Stimulated activated naive CD8-positive, alpha-beta T cell treated with anti-CD3 and anti-CD28 coated beads, Interleukin-15, amount 100 ng/mL, for 72 hours (primary cell): ENCODE measurements at regions not wholly inside any gene's neighbourhood (a gene's known extent, or its start where the extent isn't known, plus 50 kb on each side); places are given as distances from the start of the nearest gene placed in this dataset.
A peak's percentile ranks its signal among the peaks of the same experiment; 100 is the strongest.
"Not testable (repeated sequence)": the region's sequence is repeated elsewhere in the genome, so short reads cannot be mapped to it uniquely, and the experiment has no call there.

Source experiments
- ATAC-seq: fragments of 150-1000 bp; cut with Tn5 transposase; 2 replicates; pipeline ENCODE4 v1.10.0; 2021; ENCODE audit warnings: mild to moderate bottlenecking, moderate library complexity
- DNase-seq, 2 donors: peaks; one replicate each; pipeline ENCODE4 v3.0.0; 2021 to 2022
- H3K27ac Mint-ChIP-seq, 2 donors: one replicate each; pipeline ENCODE4 v1.8.0; 2022; ENCODE audit warnings: mild to moderate bottlenecking in 2 of 2, mixed read lengths in 2 of 2, moderate library complexity in 2 of 2
- H3K27me3 Mint-ChIP-seq: one replicate; pipeline ENCODE4 v1.8.0; 2022; ENCODE audit warnings: mixed read lengths
- H3K4me1 Mint-ChIP-seq: one replicate; pipeline ENCODE4 v1.8.0; 2022; ENCODE audit warnings: mild to moderate bottlenecking, mixed read lengths
- H3K4me3 Mint-ChIP-seq, 2 donors: one replicate each; pipeline ENCODE4 v1.8.0; 2022; ENCODE audit warnings: mild to moderate bottlenecking in 2 of 2, mixed read lengths in 2 of 2, moderate library complexity in 1 of 2
- H3K9me3 Mint-ChIP-seq, 2 donors: one replicate each; pipeline ENCODE4 v1.8.0; 2022; ENCODE audit warnings: mixed read lengths in 2 of 2

DNA sequence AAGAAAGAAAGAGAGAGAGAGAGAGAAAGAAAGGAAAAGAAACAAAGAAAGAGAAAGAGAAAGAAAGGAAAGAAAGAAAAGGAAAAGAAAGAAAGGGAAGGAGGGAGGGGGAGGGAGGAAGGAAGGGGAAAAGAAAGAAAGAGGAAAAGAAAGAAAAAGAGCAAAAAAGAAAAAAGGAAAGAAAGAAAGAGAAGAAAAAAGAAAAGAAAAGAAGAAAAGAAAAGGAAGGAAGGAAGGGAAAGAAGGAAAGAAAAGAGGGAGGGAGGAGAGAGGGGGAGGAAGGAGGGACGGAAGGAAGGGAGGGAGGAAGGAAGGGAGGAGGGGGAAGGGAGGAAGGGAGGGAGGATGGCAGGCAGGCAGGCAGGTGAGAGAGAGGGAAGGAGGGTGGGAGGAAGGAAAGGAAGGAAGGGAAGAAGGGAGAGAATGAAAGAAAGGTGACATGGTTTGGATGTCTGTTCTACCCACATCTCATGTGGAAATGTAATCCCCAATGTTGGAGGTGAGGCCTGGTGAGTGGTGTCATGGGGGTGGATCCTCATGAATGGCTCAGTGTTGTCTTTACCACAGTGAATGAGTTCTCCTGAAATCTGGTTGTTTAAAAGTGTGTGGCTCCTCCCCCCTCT is 83.0 kb upstream of the DCLK2 start:
- Mint-ChIP-seq H3K27me3 (peaks cover 12% of the 10 kb centered on the region), H3K4me3 (no peak overlapping the region), H3K4me1 (no peaks in the 10 kb centered on the region), H3K9me3 (no peaks in the 10 kb centered on the region), H3K27ac (no peak overlapping the region)
- DNase-seq (no peak), ATAC-seq (no peak)

DNA sequence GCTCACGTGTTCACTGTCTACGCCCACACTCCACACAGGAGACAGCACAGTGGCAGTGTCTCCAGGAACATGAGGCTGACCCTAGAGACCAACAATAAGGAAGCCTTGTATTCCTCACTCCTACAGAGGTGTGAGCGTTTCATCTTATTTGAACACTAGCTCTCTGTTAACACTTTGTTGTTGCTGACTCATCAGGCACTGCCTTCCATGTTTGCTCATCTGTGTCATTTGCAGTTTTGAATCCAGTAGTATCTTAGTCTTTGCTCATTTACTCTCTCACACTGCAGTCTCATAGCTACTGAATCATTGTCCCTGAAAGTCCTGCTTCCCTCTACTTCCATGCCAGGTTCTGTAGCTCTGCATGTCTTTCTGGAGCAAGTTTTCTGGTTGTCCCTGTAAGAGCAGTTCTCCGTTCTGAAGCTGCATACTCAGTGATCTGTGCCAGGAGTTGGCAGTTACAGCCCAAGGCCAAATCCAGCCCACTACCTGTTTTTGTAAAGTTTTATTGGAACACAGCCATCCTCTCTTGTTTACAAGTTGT is 80.3 kb upstream of the DCLK2 start:
- DNase-seq: no peak
- peaks cover 18% of the 10 kb centered on the region for H3K27me3 Mint-ChIP-seq
- H3K4me3 Mint-ChIP-seq: no peak overlapping the region
- H3K9me3 Mint-ChIP-seq: no peaks in the 10 kb centered on the region
- ATAC-seq: peak; percentile 33
- no peak overlapping the region for H3K27ac Mint-ChIP-seq
- H3K4me1 Mint-ChIP-seq: no peaks in the 10 kb centered on the region

DNA sequence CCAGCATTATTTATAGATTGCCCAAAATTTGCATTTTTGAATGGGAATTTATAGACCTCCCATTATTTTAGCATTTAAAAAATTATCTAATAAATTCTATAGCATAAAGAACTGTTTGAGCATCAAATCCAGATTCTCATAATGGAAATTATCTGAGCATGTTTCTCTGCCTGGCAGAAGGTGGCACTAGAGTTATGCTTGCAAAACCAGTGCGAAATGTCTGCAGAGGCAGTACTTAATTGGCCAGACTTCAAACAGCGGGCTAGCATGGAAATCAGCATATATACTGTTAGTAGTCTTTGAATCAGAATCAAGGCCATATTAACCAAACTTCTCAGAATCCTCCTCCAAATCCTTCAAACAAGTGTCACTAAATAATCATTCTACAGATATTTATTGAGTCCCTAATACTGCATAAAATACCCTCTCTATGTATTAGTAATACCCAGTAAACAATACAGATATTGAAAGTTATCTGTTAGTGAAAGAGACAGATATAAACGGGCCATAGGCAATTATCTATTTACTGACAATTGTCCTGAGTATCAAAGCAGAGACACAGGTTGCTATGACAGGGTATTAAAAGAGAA is 78.7 kb upstream of the DCLK2 start:
- Mint-ChIP-seq H3K9me3 (no peaks in the 10 kb centered on the region), H3K4me1 (no peaks in the 10 kb centered on the region), H3K27me3 (peaks cover 25% of the 10 kb centered on the region)

DNA sequence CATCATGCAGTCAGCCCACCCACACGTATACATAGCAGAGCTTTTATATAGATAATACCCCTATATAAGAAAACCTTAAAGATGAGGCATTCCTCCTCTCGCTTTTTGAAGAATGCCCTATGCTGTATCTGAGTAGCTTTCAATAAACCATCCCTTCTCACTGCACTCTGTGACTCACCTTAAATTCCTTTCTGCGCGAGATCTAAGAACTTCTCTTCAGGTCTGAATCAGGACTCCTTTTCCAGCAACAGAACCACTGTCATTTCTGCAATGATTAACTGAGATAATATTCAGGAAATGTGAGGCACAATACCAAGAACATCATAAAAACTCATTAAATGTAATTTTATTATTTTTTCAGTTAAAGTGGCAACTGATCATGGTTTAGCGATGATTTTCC is 76.4 kb upstream of the DCLK2 start:
- DNase-seq: no peak
- H3K4me1 Mint-ChIP-seq: no peaks in the 10 kb centered on the region
- peaks cover 16% of the 10 kb centered on the region for H3K27me3 Mint-ChIP-seq
- H3K9me3 Mint-ChIP-seq: no peaks in the 10 kb centered on the region
- H3K27ac Mint-ChIP-seq: no peak overlapping the region
- no peak overlapping the region for H3K4me3 Mint-ChIP-seq
- no peak for ATAC-seq

More for the DNA sequence above, 78.7 kb upstream of the DCLK2 start:
- Mint-ChIP-seq H3K4me3 (no peak overlapping the region), H3K27ac (no peak overlapping the region)
- no peak for ATAC-seq
- no peak for DNase-seq

DNA sequence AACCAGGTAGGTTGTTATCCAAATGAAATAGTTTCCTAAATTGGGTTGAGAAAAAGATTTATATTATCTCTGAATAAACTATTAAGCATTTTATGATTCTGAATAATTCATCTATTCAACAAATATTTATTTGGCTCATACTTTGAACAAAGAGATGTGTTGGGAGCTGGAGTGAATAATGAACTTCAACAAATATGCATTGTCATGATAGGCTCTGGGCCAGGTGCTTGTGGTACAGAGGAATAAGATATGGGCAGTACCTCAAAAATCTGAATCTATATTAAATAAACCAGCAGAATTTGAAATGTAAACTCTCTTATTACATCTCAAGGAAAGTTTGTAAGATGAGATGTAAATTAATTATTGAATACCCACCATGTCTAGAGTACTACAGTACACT is 75.7 kb upstream of the DCLK2 start:
- Mint-ChIP-seq H3K27ac (no peak overlapping the region), H3K4me1 (no peaks in the 10 kb centered on the region), H3K27me3 (peaks cover 16% of the 10 kb centered on the region), H3K9me3 (no peaks in the 10 kb centered on the region), H3K4me3 (no peak overlapping the region)
- DNase-seq (no peak), ATAC-seq (no peak)

DNA sequence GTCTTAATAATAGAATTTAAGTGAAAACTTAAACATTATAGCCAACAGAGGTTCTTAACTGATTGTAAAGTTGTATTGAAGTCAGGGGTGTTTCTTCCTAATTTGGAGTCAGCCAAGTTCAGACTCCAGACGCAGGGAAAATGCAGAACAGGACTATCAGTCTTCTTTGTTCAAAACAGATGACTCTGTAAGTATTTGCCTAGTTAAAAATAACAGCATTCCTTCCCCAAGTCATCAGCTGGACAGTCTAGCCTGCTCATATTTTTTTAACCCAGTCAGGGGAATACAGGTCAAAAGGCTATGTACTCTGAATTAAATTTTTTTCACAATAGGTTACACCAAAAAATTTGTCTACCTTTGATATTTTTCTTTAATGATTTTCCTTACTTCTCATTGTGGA is 73.8 kb upstream of the DCLK2 start:
- Mint-ChIP-seq H3K27me3 (peaks cover 16% of the 10 kb centered on the region), H3K9me3 (no peaks in the 10 kb centered on the region), H3K27ac (no peak overlapping the region), H3K4me1 (no peaks in the 10 kb centered on the region), H3K4me3 (no peak overlapping the region)
- DNase-seq: no peak
- ATAC-seq: no peak

DNA sequence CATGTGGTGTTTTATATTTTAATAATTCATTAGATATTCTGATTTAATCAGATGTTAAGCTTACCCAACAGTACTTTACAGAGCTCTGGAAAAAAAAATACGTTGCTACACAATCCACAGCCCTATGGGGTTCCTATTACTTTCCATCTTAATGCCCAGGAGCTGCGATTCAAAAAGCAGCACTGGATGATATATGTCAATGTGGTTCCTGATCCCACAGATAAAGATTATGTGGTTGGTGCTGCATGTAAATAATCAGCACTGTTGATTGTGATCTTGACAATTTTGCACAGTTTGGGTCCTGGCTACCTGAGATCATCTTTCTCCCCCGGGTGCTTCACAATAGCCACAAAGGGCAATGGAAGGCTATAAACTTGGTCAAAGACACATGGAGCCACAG is 72.7 kb upstream of the DCLK2 start:
- H3K4me3 Mint-ChIP-seq: no peak overlapping the region
- no peaks in the 10 kb centered on the region for H3K9me3 Mint-ChIP-seq
- H3K27me3 Mint-ChIP-seq: peaks cover 10% of the 10 kb centered on the region
- no peaks in the 10 kb centered on the region for H3K4me1 Mint-ChIP-seq
- DNase-seq (no peak), ATAC-seq (no peak)
- H3K27ac Mint-ChIP-seq: no peak overlapping the region

DNA sequence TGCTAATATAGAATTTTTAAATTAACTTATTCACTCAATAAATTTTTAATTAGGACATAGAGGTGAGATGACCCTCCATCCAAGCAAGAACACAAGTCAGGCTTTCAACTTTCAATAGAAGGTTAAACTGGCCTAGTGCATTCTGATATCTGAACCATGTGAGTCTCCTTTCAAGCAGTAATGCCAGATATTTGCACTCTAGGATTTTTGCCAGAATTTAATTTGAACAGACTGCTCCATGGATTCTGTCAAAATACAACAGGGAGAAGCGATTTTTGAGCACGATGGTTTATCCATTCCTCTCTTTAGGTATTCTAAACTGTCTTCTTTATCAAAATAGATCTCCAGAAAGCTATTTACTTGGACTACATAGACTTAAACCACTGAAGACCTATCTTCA is 72.0 kb upstream of the DCLK2 start:
- Mint-ChIP-seq H3K4me1 (no peaks in the 10 kb centered on the region), H3K27ac (no peak overlapping the region), H3K4me3 (no peak overlapping the region), H3K9me3 (no peaks in the 10 kb centered on the region), H3K27me3 (peaks cover 8% of the 10 kb centered on the region)
- DNase-seq (no peak), ATAC-seq (no peak)

DNA sequence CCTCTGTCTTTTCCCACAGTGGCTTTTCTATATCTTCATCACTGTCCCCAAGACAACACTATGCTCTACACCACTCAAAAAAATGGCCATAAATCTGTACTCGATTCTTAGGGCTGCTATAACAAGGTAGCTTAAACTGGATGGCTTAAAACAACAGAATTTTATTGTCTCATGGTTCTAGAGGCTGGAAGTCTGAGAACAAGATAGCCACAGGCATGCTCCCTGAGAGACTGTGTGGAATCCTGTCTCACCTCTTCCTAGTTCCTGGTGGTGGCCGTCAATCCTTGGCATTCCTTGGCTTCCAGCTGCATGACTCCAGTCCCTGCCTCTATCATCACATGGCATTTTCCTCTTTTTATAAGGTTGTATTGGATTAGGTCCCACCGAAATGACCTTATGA is 70.7 kb upstream of the DCLK2 start:
- DNase-seq (no peak), ATAC-seq (no peak)
- H3K4me3 Mint-ChIP-seq: no peak overlapping the region

DNA sequence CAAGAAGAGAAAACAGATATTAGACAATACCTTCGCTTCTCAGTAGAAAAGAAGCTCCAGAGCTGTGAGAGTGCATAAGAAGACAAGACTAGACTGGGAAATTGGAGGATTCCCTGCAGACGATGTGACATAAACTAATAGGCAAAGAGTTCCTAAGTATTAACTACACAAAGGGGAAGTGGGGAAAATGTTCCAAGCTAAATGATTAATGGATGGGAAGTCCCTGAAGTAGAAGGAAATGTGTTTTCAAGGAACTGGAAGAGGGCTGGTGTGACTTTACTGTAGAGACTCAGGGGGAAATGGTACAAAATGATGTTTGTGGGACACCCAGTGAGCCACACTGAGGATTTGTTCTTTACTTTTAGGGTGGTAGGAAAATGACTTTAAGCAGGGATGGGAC is 69.7 kb upstream of the DCLK2 start:
- Mint-ChIP-seq H3K9me3 (no peaks in the 10 kb centered on the region), H3K4me1 (no peaks in the 10 kb centered on the region), H3K27ac (no peak overlapping the region), H3K27me3 (peaks cover 1% of the 10 kb centered on the region), H3K4me3 (no peak overlapping the region)
- ATAC-seq (no peak), DNase-seq (no peak)

More for the DNA sequence above, 70.7 kb upstream of the DCLK2 start:
- no peak overlapping the region for H3K27ac Mint-ChIP-seq
- H3K9me3 Mint-ChIP-seq: no peaks in the 10 kb centered on the region
- H3K27me3 Mint-ChIP-seq: peaks cover 8% of the 10 kb centered on the region
- H3K4me1 Mint-ChIP-seq: no peaks in the 10 kb centered on the region

DNA sequence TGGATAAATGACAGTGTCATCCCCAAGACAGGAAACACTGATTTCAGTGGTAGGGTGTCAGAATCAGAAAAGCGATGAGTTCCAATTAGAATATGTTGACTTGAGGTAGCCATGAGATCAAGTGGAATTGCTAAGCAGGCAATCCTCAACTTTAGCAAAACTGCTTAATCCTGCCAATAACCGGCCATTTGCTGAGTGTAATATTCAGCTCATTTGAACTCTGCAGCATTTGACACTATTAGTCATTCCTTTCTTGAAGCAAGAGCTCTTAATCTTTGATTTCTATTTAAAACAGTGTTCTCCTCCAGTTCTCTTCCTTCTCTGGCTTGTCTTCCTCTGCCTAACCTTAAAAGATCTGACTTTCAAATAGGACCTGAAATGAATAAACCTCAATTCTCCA is 68.7 kb upstream of the DCLK2 start:
- Mint-ChIP-seq H3K4me3 (no peak overlapping the region), H3K27me3 (no peaks in the 10 kb centered on the region), H3K9me3 (no peaks in the 10 kb centered on the region), H3K27ac (no peak overlapping the region), H3K4me1 (no peaks in the 10 kb centered on the region)
- DNase-seq (no peak), ATAC-seq (no peak)

DNA sequence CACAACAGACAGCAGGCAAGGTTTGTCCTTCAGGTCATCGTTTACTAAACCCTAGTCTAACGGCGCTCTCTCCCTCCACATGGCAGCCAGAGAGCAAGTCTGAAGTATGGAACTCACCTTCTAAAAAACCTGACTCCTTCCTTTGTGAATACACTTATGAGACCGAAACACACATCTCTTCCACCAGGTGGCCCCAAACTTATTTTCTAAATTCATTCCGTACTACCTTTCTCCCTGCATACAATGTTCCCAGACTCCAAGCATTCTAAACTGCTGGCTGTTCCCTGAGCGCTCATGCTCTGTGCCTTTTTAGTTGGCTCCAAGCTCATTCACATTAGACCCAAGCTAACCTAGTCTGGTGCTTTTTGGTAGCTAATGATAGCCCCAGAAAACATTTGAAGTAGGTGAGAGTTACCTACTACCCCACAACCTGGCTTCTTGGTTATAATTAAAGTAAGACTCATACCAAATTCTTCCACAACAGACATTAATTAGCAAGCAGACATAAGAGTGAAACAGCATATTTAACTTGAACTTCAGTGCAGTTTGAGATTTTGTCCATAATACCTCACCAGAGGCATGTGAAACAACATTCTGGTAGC is 67.6 kb upstream of the DCLK2 start:
- DNase-seq: no peak
- no peak for ATAC-seq
- Mint-ChIP-seq H3K4me3 (no peak overlapping the region), H3K27ac (no peak overlapping the region), H3K9me3 (no peaks in the 10 kb centered on the region), H3K4me1 (no peaks in the 10 kb centered on the region), H3K27me3 (peaks cover 2% of the 10 kb centered on the region)

DNA sequence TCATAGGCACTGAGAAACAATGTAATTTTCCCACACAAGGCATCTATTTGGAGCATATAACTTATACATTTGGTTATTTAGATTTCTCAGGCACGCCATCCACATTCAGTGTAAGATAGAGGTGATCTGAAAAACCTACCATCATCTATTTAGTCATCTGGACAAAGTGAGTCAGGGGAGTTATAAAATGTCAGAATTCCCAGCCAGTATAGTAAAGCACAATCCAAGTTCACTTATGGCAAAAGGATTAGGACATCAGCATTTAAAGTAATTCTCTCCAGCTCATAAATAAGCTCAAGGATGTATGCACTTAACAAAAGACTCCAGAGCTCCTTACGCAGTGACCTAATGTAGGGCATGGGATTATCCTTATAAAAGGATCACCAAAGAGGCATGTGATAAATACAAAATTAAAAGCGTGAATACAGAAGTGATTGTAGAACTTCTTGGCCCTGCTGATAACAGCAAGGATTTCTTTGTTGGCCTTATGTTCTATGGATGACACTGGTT is 65.3 kb upstream of the DCLK2 start:
- H3K4me1 Mint-ChIP-seq: no peaks in the 10 kb centered on the region
- no peak overlapping the region for H3K27ac Mint-ChIP-seq
- peaks cover 22% of the 10 kb centered on the region for H3K27me3 Mint-ChIP-seq
- H3K9me3 Mint-ChIP-seq: peaks cover 0 to 4% of the 10 kb centered on the region in 2 donors
- no peak overlapping the region for H3K4me3 Mint-ChIP-seq
- DNase-seq (no peak), ATAC-seq (no peak)

DNA sequence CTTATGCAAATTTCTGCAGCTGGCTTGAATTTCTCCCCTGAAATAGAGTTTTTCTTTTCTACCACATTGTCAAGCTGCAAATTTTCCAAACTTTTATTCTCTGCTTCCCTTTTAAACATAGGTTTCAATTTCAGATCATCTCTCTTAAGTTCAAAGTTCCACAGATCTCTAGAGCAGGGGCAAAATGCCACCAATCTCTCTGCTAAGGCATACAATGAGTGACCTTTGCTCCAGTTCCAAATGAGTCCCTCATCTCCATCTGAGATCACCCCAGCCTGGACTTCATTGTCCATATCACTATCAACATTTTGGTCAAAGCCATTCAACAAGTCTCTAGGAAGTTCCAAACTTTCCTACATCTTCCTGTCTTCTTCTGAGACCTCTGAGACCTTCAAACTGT is 62.3 kb upstream of the DCLK2 start:
- H3K9me3 Mint-ChIP-seq, H3K4me3 Mint-ChIP-seq, H3K4me1 Mint-ChIP-seq, DNase-seq, H3K27ac Mint-ChIP-seq, ATAC-seq: not testable (repeated sequence)
- H3K27me3 Mint-ChIP-seq: peaks cover 24% of the 10 kb centered on the region

DNA sequence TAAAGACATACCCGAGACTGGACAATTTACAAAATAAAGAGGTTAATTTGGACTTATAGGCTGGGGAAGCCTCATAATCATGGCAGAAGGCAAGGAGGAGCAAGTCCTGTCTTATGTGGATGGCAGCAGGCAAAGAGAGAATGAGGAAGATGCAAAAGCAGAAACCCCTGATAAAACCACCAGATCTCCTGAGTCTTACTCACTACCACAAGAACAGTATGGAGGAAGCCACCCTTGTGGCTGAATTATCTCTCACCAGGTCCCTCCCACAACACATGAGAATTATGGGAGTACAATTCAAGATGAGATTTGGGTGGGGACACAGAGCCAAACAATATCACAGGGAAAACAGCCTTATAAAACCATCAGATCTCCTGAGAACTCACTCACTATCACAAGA is 61.6 kb upstream of the DCLK2 start:
- not testable (repeated sequence) for H3K4me1 Mint-ChIP-seq, DNase-seq, ATAC-seq, H3K9me3 Mint-ChIP-seq, H3K27ac Mint-ChIP-seq, H3K4me3 Mint-ChIP-seq
- H3K27me3 Mint-ChIP-seq: peaks cover 24% of the 10 kb centered on the region

DNA sequence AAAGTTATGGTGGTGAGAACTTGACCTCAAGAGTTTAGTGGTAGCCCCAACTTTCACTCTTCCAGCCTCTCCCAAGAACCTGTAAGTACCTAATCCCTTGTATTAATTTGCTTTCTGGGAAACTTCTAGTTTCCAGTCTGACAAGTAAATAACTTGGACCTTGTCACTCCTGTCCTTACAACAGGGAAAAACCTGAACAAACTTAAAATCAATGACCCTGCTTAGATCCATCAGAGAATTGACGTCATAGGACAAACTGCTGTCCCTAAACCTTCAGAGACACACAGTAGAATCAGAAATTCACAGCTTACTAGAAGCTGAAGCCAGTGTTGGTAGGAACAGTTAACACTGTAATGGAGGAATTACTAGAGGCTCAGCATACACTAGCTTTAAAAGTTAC is 60.0 kb upstream of the DCLK2 start:
- peaks cover 24% of the 10 kb centered on the region for H3K27me3 Mint-ChIP-seq
- no peak for DNase-seq
- H3K27ac Mint-ChIP-seq: no peak overlapping the region

More for the DNA sequence above, 60.0 kb upstream of the DCLK2 start:
- Mint-ChIP-seq H3K4me3 (no peak overlapping the region), H3K4me1 (no peaks in the 10 kb centered on the region), H3K9me3 (peaks cover 0 to 4% of the 10 kb centered on the region in 2 donors)
- ATAC-seq: no peak
